NCI-H128 (cell line): ENCODE measurements at regions not wholly inside any gene's neighbourhood (a gene's known extent, or its start where the extent isn't known, plus 50 kb on each side); places are given as distances from the start of the nearest gene placed in this dataset.
"Not testable (repeated sequence)": the region's sequence is repeated elsewhere in the genome, so short reads cannot be mapped to it uniquely, and the experiment has no call there.

ENCODE experiments used
- DNase-seq: peaks from one replicate; lab custom pipeline; 2025; ENCODE audit not compliant: unreplicated experiment; lab: John Stamatoyannopoulos, UW

DNA sequence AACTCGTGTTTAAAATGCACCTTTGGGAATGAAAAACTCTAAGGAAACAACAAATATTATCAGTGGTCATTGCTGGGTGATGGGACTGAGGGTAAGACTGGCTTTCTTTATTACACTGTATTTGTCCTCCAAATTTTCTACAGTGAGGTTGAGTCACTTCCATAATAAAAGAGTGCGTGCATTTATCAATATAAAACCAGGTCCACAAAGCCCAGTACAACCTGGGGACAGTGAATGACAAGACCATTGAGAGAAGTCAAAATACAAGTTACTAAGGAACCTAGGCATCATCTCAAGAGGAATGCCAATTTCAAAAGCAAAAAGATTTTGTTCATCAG is 76.4 kb downstream of the MAGED4 start:
- DNase-seq: no peak

DNA sequence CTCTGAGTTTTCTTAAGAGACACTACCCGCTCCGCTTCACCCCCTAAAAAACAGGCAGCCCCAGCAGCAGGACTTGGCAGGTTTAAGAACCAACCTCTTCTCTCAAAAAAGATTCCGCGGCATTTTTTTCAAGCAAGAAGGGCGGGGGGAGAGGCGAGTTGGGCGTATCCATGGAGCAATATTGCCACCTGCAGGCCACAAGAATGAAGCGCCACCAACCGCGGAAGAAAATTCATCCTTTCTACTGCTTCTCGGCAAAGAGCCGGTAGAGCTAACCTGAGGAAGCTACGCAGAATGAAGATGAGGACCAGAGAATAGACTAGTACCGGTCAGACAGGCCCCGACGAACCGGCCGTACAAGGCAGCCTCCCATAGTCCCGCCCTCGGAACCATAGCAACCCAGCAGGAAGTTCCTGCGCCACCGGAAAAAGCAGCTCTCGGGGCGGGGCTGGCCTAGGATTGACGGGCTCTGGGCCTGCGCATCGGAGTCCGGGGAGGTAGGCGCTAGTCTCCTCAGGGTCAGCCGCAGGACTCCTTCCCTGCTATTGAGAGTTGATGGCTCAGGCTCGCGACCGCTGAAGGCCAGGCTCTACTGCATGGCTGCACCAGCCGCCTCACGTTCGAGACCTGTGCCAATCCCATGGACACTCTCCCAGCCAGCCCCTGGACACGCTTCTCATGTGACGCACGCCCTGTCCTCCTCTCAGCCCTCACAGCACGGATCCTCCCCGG is 76.9 kb downstream of the MAGED4 start:
- peak; percentile 69 for DNase-seq

DNA sequence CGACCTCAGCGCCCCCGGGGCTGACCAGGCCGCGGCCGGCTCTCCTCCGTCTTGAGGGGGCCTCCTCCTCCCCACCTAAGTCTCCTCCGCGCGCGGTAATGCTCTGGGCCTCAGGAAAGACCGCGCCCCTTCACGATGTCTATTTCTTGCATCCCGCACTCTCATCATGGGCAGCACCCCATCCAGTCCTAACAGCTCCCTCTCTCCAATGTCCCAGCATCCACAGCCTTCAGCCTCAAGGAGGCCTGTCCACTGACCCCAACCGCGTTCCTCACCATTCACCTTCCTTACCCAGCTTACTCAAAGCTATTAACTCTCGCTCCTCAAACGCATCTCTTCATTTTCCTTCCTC is 77.5 kb downstream of the MAGED4 start:
- no peak for DNase-seq

DNA sequence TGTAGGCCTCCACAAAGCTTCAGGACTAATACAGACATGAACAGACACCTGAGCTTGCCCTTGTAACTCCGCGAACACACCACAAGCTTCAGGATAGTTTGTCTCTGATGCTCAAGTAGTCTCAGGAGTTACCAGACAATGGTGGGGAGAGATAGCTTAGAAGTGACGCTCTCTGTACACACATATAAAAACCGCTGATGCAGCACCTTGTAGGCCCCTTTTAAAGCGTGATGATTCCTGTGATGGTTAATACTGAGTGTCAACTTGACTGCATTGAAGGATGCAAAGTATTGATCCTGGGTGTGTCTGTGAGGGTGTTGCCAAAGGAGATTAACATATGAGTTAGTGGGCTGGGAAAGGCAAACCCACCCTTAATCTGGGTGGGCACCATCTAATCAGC is 78.7 kb downstream of the MAGED4 start:
- DNase-seq: no peak

DNA sequence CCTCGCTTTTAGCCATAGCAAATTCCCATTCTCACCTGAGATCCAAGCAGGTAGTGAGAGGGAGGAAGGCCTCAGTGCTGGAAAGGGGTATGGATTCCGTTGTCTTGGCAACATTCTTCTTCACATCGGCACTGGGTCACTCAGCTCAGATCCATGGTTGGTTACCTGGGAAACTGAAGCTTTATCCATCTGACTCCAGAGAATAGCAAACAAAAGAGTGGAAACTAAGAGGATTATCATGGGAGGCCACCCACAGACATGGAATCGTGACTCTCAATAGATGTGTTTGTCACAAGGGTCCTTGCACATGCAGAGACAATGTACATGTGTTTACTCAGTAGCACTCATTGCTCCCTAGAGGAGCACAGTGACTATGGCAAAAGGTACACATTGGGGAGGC is 81.0 kb downstream of the MAGED4 start:
- no peak for DNase-seq

DNA sequence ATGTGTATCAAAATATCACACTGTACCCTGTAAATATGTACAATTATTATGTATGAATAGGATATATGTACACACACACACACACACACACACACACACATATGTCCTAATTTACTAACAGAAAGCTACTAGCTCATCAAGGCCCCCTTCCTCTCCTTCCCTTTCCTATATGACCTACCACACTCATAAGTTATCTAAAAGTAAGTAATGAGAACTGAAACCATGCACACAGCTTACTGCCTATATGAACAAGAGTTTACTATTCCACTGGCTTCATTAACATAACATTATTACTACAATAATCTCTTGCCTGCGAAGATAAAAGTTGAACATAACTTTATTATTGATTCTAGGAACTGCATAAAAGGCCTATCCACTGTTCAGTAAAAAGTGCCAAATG is 83.8 kb downstream of the MAGED4 start:
- DNase-seq: not testable (repeated sequence)

DNA sequence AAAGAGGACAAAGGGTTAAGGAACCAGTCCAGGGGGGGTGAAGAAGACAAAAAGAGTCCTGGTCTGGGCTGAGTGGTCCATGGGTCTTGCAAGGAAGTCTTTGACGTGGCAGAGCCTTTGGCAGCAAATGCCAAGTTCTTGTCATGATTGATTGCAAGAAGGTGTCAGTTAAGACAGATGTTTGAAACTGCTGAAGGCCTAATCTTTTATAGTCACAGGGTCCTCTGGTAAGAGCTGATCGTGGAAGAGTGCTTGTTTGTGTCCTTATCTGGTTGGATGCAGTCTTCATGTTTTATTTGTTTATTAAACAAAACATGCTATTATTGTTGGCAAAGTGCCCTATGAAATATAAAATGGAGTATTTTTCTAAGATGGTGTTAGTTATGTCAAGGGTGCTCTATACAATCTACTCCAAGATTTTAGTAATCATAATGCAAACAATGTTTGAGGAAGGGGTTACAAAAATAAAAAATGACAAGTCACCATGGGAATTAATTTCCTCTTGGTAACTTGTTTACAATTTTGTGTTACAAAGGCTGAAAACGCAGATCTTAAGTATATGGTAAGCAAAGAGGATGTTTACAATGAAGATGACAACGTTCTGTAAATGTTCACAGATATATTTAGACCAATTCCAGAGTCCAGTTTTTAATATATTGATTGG is 85.9 kb downstream of the MAGED4 start:
- no peak for DNase-seq

DNA sequence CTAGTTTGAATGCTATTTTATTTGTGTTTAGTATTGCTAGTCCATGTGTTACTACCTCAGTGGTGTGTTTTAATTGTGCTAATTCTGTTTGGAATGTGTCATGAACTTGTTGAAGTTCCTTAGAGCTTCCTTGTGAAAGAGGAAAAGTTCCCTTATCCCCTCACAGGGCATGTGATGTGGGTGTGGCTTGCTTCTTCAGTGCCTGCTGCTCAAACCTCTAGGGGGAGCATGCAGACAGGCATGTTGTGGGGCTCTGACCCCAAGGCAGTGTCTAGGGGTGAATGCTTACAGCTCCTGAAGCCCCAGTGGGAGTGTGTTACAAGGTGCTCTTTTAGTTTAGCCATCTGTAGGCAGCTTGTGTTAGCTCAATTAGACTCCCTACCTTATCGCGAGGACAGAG is 86.5 kb downstream of the MAGED4 start:
- DNase-seq: no peak

DNA sequence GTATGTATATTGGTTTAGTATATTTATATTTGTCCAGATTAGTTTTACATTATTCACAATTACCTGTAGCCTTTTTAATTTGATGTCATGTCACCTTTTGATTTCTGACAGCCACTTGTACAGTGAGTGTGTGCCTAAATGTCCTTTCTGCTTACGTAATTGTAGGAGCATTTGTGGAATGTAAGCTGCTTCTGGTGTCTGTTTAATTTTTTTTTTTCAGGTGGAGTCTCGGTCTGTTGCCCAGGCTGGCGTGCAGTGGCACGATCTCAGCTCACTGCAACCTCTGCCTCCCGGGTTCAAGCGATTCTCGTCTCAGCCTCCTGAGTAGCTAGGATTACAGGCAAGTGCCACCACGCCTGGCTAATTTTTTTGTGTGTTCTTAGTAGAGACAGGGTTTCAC is 91.2 kb upstream of the XAGE2 start:
- no peak for DNase-seq

DNA sequence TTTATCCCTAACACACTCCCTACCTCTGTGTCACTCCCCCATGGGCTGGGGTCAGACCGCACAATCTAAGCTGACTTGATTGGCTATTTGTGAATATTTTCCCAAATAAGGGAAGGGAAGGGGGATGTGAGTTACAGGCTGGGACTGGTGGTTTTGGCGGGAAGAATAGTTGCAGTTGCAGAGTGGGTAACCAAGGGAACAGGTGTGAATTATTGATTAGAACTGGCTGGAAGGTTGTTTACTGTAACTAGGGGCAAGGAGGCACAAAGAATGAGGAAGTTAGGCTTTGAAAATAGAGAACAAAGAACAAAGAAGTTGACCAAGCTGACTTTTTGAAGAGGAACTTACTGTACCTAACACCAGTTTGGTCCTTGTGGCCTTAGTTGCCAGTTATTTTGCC is 88.0 kb upstream of the XAGE2 start:
- DNase-seq: no peak

DNA sequence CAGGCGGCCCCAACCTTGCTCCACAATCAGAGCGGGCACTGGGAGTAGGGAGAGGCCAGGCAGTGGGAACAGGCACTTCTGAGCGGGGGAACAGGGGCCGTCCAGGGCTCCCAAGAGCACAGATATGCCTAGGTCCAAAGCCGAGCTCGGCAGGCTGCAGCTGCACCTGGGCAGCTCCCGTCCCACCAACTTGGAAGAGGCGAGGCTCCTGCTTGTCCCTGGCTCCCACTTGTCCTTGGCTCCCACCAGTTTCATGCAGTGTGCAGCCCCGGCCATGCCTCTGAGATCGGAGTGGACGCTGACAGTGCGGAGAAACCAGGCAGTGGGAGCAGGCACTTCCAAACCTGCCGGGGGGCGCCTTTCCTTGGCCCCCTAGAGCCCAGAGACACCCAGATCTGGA is 84.0 kb upstream of the XAGE2 start:
- no peak for DNase-seq

DNA sequence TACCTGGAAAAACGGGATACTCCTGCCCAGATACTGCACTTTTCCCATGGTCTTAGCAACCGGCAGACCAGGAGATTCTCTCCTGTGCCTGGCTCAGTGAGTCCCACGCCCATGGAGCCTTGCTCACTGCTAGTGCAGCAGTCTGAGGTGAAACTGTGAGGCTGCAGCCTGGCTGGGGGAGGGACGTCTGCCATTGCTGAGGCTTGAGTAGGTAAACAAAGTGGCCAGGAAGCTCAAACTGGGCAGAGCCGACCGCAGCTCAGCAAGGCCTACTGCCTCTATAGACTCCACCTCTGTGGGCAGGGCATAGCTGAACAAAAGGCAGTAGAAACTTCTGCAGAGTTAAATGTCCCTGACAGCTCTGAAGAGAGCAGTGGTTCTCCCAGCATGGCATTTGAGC is 69.9 kb upstream of the XAGE2 start:
- not testable (repeated sequence) for DNase-seq

DNA sequence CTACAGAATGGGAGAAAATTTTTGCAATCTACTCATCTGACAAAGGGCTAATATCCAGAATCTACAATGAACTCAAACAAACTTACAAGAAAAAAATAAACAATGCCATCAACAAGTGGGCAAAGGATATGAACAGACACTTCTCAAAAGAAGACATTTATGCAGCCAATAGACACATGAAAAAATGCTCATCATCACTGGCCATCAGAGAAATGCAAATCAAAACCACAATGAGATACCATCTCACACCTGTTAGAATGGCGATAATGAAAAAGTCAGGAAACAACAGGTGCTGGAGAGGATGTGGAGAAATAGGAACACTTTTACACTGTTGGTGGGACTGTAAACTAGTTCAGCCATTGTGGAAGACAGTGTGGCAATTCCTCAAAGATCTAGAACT is 60.3 kb upstream of the XAGE2 start:
- DNase-seq: not testable (repeated sequence)
